HEK293 (cell line): ENCODE measurements at regions not wholly inside any gene's neighbourhood (a gene's known extent, or its start where the extent isn't known, plus 50 kb on each side); places are given as distances from the start of the nearest gene placed in this dataset.

ENCODE experiments used
- CTCF ChIP-seq: fragments of 450-650 bp; formaldehyde crosslinking; IDR thresholded peaks from 2 replicates; pipeline ENCODE4 v1.5.1; 2016; ENCODE audit warnings: missing biosample characterization, missing genetic modification characterization
- REST ChIP-seq: fragments of 450-650 bp; formaldehyde crosslinking; IDR thresholded peaks from 2 replicates; pipeline ENCODE4 v1.5.1; 2016; ENCODE audit warnings: missing biosample characterization, missing genetic modification characterization
- ZNF747 ChIP-seq: fragments of 450-650 bp; formaldehyde crosslinking; IDR thresholded peaks from 2 replicates; pipeline ENCODE4 v1.5.1; 2016; ENCODE audit warnings: missing biosample characterization, missing genetic modification characterization

GRCh38 chr6:40232698-40233097 is 298.4 kb upstream of the MOCS1 start:
- no peak for TF ChIP-seq ZNF747 (tag by site-specific recombination)
- TF ChIP-seq REST (tag by site-specific recombination), result no peak
- no peak for TF ChIP-seq CTCF (tag by site-specific recombination)
